Esophagus muscularis mucosa (tissue), 4 donors: ENCODE measurements at regions not wholly inside any gene's neighbourhood (a gene's known extent, or its start where the extent isn't known, plus 50 kb on each side); places are given as distances from the start of the nearest gene placed in this dataset.

Experiments
- CTCF ChIP-seq, 3 experiments: fragments of 200-600 bp in 2 of 3; fragments of 450-650 bp in 1 of 3; sonication (generic) in 2 of 3; IDR thresholded peaks; one replicate each; pipeline ENCODE4 v1.5.1; 2017 to 2019; ENCODE audit warnings: antibody characterized with exemption in 3 of 3, mild to moderate bottlenecking in 2 of 3, moderate library complexity in 1 of 3
- EP300 ChIP-seq: sonication (generic); formaldehyde crosslinking; IDR thresholded peaks from one replicate; pipeline ENCODE4 v1.6.1; 2017; ENCODE audit warnings: antibody characterized with exemption
- POLR2A ChIP-seq: fragments of 450-650 bp; IDR thresholded peaks from one replicate; pipeline ENCODE4 v1.6.1; 2017; ENCODE audit warnings: antibody characterized with exemption, moderate library complexity, mild to moderate bottlenecking, low read depth
- POLR2AphosphoS5 ChIP-seq, 2 donors: sonication (generic); formaldehyde crosslinking; IDR thresholded peaks; one replicate each; pipeline ENCODE4 v1.6.1; 2017; ENCODE audit warnings: antibody characterized with exemption in 2 of 2

DNA sequence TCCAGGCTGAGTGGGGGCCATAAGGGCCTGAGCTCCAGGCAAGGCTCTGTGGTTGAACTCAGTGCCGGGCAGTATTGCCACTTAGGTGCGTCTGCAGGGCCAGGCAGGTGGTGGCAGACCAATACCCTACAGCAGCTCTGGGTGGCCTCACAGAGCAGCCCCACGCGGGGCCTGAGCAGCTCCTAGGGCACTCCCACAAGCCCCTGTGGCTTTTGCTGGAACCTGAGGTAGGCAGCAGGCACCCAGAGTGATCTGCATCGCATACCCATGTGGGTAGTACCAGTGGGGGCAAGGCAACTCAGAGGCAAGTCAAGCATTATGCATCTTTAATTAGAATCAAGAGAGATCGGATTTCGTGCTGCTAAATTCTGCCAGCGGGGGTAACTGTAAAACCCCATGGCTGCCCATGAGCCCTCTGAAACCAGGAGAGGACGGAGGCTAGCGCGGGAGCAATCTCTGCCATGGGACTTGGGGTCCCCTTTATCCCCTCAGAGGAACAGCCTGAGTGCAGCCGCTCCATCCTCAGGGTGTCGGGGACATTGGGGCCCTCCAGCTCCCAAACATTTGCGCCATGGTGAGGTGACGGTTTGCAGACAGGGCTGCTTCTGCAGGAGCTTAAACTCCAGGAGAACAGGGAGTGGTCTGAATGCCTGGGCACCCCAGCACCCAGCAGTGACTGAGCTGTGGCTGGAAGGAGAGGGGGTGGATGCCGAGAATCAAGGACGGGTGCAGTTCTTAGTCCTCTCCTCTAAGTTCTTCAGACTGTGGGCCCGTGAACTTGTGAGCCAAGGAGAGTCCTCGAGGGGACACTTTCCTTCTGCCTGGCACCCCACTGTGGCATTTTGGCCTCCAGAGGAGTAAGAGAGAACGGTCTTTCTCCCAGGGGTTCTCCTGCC lies 62.4 kb upstream of the PCSK6 start:
- TF ChIP-seq CTCF (IDR thresholded peaks at IDR 0.05) (no peak), POLR2A (no peak), EP300 (no peak), POLR2AphosphoS5 (IDR thresholded peaks at IDR 0.05) (no peak)
